Dendritic cell treated with granulocyte-macrophage colony-stimulating factor and Interleukin-4, amounts not matched to agents 40 ng/mL and 50 ng/mL, for 4 days (primary cell): ENCODE measurements at regions not wholly inside any gene's neighbourhood (a gene's known extent, or its start where the extent isn't known, plus 50 kb on each side); places are given as distances from the start of the nearest gene placed in this dataset.
"Not testable (repeated sequence)": the region's sequence is repeated elsewhere in the genome, so short reads cannot be mapped to it uniquely, and the experiment has no call there.

Experiments used
- H3K27ac Mint-ChIP-seq: one replicate; pipeline ENCODE4 v1.8.0; 2022; ENCODE audit warnings: mild to moderate bottlenecking, mixed read lengths
- H3K27me3 Mint-ChIP-seq: one replicate; pipeline ENCODE4 v1.8.0; 2022; ENCODE audit warnings: mild to moderate bottlenecking, mixed read lengths
- H3K36me3 Mint-ChIP-seq: one replicate; pipeline ENCODE4 v1.8.0; 2022; ENCODE audit warnings: low read depth, mixed read lengths
- H3K4me1 Mint-ChIP-seq: one replicate; pipeline ENCODE4 v1.8.0; 2022; ENCODE audit warnings: low read depth, mixed read lengths
- H3K4me3 Mint-ChIP-seq: one replicate; pipeline ENCODE4 v1.8.0; 2022; ENCODE audit warnings: mild to moderate bottlenecking, moderate library complexity, mixed read lengths
- H3K9me3 Mint-ChIP-seq: one replicate; pipeline ENCODE4 v1.8.0; 2022; ENCODE audit warnings: mixed read lengths
- intact Hi-C: fragments of 100-400 bp; cut with micrococcal nuclease; formaldehyde crosslinking; loops from one replicate; pipeline ENCODE4 v1.15.0; 2022

DNA sequence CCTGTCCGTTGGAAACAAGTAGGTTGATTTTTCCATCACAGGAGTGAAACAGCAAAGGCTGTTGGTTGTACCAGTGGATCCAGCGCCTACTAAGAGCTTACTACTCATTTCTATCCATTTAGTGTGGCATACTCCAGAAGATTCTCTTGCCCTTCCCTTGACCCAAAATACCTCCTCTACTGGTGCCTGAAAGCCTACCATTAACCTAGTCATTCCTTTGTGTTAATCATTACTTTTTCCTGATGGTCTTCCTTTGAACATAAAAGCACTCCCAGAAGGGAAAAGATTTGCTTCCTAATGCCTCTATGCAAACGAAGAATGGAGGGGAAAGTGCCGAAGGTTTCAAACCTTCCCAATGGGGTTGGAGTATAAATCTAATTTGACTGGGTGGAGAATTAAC is 123.3 kb downstream of the QRSL1 start:
- H3K9me3 Mint-ChIP-seq: no peaks in the 10 kb centered on the region
- no peak overlapping the region for H3K27ac Mint-ChIP-seq
- H3K4me3 Mint-ChIP-seq: no peak overlapping the region
- H3K36me3 Mint-ChIP-seq: no peaks in the 10 kb centered on the region
- peaks cover 7% of the 10 kb centered on the region for H3K27me3 Mint-ChIP-seq
- H3K4me1 Mint-ChIP-seq: no peaks in the 10 kb centered on the region
- intact Hi-C loops: no loop called here

DNA sequence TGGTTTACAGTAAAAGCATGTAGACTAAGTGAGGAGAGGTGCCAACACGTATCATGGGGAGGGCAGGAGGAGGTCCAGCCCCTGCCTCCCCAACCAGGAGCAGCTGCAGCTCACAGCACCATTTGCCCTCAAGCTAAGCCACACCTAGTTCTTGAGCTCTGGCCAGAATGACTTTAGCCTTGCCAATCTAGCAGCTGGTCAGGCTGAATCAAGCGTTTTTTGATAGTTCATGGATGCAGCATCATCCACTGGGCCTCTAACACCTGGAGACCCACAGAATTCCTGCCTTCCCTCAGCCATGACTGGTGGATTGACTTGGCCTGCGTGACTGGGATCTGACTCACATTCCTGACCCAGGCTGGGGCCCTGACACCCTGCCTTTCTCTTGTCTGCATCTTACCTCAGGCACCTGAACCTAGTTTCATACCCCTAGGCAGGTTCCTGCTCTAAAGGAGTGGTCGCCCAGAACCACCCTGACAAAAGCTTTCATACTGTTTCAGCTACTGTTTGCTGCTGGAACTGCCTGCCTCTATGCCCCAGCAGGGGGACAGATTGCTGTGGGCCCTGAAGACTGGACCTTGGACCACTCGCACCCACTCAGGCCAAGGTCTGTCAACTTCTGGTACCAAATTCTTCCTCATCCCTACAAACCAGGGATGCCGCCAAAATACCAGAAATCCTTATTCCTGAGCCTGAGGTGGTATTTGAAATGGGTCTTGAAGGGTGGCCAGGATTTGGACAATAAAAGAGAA is 122.3 kb downstream of the QRSL1 start:
- no peak overlapping the region for H3K27ac Mint-ChIP-seq
- H3K27me3 Mint-ChIP-seq: peaks cover 7% of the 10 kb centered on the region
- no peaks in the 10 kb centered on the region for H3K9me3 Mint-ChIP-seq
- no peaks in the 10 kb centered on the region for H3K4me1 Mint-ChIP-seq
- H3K36me3 Mint-ChIP-seq: no peaks in the 10 kb centered on the region
- intact Hi-C loops: no loop called here
- no peak overlapping the region for H3K4me3 Mint-ChIP-seq

DNA sequence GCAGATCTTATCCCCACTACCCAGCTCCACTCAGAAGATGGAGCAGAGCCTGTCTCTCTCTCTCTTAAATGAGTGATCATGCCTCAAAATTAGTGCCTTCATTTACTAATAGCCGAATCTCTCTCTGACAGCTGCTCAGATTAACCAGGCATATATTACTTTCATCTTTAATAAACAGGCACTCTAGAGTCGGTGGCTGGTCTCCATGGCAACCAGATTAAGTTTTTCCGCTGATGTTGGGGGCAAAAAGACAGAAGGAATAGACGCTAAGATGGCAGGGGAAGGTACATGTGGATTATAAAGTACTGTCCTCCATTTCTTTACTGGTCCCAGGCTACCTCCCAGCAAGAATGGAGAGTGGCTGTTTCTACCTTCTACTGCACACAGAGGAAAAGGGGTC is 121.6 kb downstream of the QRSL1 start:
- intact Hi-C loops: no loop called here
- H3K9me3 Mint-ChIP-seq: no peaks in the 10 kb centered on the region
- H3K27me3 Mint-ChIP-seq: peaks cover 5% of the 10 kb centered on the region
- no peak overlapping the region for H3K4me3 Mint-ChIP-seq
- no peaks in the 10 kb centered on the region for H3K36me3 Mint-ChIP-seq
- H3K27ac Mint-ChIP-seq: no peak overlapping the region
- H3K4me1 Mint-ChIP-seq: no peaks in the 10 kb centered on the region

DNA sequence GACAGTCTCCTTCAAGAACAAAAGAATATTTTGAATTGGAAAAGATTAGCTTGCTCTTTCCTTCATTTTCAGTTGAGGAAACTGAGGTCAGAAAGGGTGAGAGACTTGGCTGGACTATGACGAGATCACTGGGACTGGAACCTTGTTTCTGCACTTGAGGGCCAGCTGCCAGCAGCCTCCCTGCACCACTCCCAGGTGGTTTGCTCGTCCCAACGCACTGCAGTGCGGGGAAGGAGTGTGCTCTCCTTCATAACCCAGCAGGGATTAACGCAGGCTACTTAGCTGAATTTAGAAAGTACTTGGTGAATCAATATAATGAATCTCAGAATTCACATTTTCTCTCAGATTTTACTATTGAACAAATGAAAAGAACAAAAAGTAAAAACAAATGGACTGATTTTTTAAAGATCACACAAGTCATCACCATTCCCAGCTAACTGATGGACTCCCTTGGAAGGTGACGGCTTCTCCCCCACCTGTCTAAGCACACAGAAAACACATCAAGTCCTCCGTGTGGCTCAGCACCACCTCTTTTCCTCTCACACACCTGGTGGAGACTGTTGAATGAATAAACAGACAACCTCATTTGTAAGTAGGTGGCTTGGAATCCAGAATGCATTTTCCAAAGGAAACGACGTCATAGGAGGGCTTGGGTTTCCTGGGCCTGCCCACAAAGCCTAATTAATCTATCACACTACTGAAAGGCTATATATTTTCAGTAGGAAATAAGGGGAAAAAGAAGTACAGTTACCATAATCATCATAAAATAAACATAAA is 121.0 kb downstream of the QRSL1 start:
- intact Hi-C loops: no loop called here
- H3K27ac Mint-ChIP-seq: no peak overlapping the region
- no peak overlapping the region for H3K4me3 Mint-ChIP-seq
- no peaks in the 10 kb centered on the region for H3K9me3 Mint-ChIP-seq
- no peaks in the 10 kb centered on the region for H3K36me3 Mint-ChIP-seq
- H3K4me1 Mint-ChIP-seq: no peaks in the 10 kb centered on the region
- H3K27me3 Mint-ChIP-seq: peaks cover 5% of the 10 kb centered on the region

GRCh38 chr6:106749609-106750008 is 120.2 kb downstream of the QRSL1 start:
- no peak overlapping the region for H3K27ac Mint-ChIP-seq

DNA sequence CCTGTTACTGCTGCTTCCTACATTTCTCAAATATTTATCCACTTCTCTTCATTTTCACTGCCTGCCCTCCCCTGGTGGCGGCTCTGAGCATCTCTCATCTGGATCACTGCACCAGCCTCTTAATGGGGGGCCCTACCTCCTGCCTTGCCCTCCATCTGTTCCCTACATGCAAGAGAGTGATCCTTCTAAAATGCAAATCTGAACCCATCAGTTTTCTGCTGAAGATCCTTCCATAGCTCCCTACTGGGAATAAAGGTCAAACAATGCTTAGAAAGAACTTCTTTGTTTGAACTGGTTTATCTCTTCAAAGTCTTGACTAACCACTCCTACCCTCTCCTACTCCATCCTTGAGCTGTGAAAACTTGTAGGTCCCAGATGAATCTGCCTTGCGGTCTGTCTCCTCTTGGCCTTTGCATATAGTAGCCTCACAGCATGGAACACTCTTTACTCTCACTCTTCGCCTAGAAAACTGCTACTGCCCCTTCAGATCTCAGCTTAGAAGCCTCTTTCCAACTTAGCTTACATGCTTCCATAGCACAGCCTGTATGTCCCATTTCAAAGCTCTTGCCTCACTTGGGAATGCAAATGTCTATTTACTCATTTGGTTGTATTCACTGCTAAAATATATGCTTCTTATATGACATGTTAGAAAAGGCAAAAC is 119.3 kb downstream of the QRSL1 start:
- no peaks in the 10 kb centered on the region for H3K4me1 Mint-ChIP-seq
- H3K27me3 Mint-ChIP-seq: peaks cover 10% of the 10 kb centered on the region
- no peak overlapping the region for H3K27ac Mint-ChIP-seq
- H3K4me3 Mint-ChIP-seq: no peak overlapping the region
- H3K36me3 Mint-ChIP-seq: no peaks in the 10 kb centered on the region
- intact Hi-C loops: no loop called here
- H3K9me3 Mint-ChIP-seq: no peaks in the 10 kb centered on the region

More at GRCh38 chr6:106749609-106750008, 120.2 kb downstream of the QRSL1 start:
- intact Hi-C loops: no loop called here
- peaks cover 5% of the 10 kb centered on the region for H3K27me3 Mint-ChIP-seq
- H3K36me3 Mint-ChIP-seq: no peaks in the 10 kb centered on the region
- no peaks in the 10 kb centered on the region for H3K4me1 Mint-ChIP-seq
- H3K4me3 Mint-ChIP-seq: no peak overlapping the region
- no peaks in the 10 kb centered on the region for H3K9me3 Mint-ChIP-seq

DNA sequence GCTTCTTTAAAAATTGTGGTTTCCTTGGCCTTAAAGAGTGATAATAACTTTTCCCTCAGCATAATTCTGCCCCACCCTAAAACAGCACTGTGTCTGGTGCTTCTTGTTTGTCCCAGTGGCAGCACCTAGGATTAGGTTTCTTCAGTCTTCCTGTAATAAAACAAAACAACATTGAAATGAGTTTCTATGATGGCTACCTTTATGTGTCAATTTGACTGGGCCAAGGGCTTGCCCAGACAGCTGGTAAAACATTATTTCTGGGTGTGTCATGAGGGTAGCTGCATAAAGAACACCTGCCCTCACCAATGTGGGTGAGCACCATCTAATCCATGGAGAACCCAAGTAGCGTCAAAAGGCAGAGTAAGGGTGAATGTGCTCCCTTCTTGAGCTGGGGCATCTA is 117.8 kb downstream of the QRSL1 start:
- Mint-ChIP-seq H3K4me1 (no peaks in the 10 kb centered on the region), H3K4me3 (no peak overlapping the region), H3K27ac (no peak overlapping the region), H3K9me3 (no peaks in the 10 kb centered on the region), H3K36me3 (no peaks in the 10 kb centered on the region), H3K27me3 (peaks cover 10% of the 10 kb centered on the region)
- intact Hi-C loops: no loop called here

GRCh38 chr6:106746652-106747051 is 117.3 kb downstream of the QRSL1 start:
- no peaks in the 10 kb centered on the region for H3K9me3 Mint-ChIP-seq
- H3K36me3 Mint-ChIP-seq: no peaks in the 10 kb centered on the region
- no peaks in the 10 kb centered on the region for H3K4me1 Mint-ChIP-seq
- H3K4me3 Mint-ChIP-seq: no peak overlapping the region
- H3K27me3 Mint-ChIP-seq: peaks cover 10% of the 10 kb centered on the region
- H3K27ac Mint-ChIP-seq: no peak overlapping the region
- intact Hi-C loops: no loop called here

GRCh38 chr6:106745824-106746582 is 116.6 kb downstream of the QRSL1 start:
- intact Hi-C loops: no loop called here
- Mint-ChIP-seq H3K27ac (no peak overlapping the region), H3K4me3 (no peak overlapping the region)

DNA sequence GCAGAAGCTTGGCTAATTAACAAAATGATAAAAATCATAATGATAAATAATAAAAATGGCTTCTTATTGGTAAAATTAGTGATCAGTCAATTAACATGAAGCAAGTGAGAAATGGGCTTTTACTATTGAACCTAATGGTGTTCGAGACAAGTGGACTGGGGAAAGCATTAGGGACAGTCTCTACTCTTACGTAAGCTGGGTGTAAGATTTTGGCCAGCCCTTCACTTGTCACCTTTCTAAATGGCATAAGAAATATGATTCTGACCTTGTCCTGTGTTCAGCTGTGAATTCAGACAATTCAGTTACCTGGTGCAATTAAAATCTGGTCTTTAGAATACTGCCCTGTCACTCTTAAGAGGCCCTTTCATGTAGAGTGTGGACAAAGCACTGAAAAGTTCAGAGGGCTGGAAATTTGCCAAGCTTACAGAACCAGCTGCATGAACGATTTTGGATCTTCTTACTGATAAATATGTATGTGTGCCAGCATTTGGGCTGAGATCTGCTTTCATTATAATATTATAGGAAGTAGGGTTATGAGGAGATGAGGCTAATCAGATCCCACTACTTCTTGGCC is 115.9 kb downstream of the QRSL1 start:
- no peak overlapping the region for H3K27ac Mint-ChIP-seq
- H3K36me3 Mint-ChIP-seq: no peaks in the 10 kb centered on the region
- intact Hi-C loops: no loop called here
- H3K27me3 Mint-ChIP-seq: peaks cover 10% of the 10 kb centered on the region
- H3K9me3 Mint-ChIP-seq: no peaks in the 10 kb centered on the region
- H3K4me3 Mint-ChIP-seq: no peak overlapping the region
- no peaks in the 10 kb centered on the region for H3K4me1 Mint-ChIP-seq

More at GRCh38 chr6:106745824-106746582, 116.6 kb downstream of the QRSL1 start:
- Mint-ChIP-seq H3K4me1 (no peaks in the 10 kb centered on the region), H3K27me3 (peaks cover 10% of the 10 kb centered on the region), H3K36me3 (no peaks in the 10 kb centered on the region), H3K9me3 (no peaks in the 10 kb centered on the region)

GRCh38 chr6:106744781-106745180 is 115.4 kb downstream of the QRSL1 start:
- Mint-ChIP-seq H3K36me3 (no peaks in the 10 kb centered on the region), H3K27ac (no peak overlapping the region), H3K27me3 (peaks cover 10% of the 10 kb centered on the region), H3K4me1 (no peaks in the 10 kb centered on the region), H3K9me3 (no peaks in the 10 kb centered on the region), H3K4me3 (no peak overlapping the region)
- intact Hi-C loops: no loop called here

DNA sequence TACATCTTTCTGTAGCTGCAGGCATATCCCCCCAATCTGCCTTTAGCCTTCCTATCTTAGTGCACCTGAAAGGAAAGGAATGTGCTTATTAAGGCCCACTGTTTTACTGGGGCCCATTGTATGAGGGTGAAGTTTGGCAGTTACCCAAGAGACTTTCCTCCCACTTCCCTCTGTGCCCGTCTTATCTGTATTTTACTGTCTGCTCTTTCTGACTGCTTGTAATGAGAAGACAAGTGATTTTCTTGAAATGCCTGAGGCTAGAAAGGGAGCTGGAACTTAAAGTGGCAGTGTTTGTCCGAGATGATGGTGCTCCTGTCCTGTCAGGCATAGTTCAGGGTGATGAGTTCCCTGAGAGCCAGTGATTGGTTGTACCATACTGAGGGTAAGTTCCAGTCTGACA is 114.7 kb downstream of the QRSL1 start:
- H3K4me1 Mint-ChIP-seq, H3K36me3 Mint-ChIP-seq, H3K4me3 Mint-ChIP-seq, H3K27ac Mint-ChIP-seq, intact Hi-C loops, H3K9me3 Mint-ChIP-seq: not testable (repeated sequence)
- peaks cover 11% of the 10 kb centered on the region for H3K27me3 Mint-ChIP-seq

GRCh38 chr6:106743612-106744011 is 114.2 kb downstream of the QRSL1 start:
- H3K4me3 Mint-ChIP-seq: no peak overlapping the region
- peaks cover 8% of the 10 kb centered on the region for H3K27me3 Mint-ChIP-seq
- no peak overlapping the region for H3K27ac Mint-ChIP-seq
- H3K4me1 Mint-ChIP-seq: no peaks in the 10 kb centered on the region
- H3K9me3 Mint-ChIP-seq: no peaks in the 10 kb centered on the region
- intact Hi-C loops: no loop called here
- no peaks in the 10 kb centered on the region for H3K36me3 Mint-ChIP-seq
